ENCODE measurements at regions not wholly inside any gene's neighbourhood (a gene's known extent, or its start where the extent isn't known, plus 50 kb on each side); places are given as distances from the start of the nearest gene placed in this dataset.

- H4K91ac ChIP-seq (ENCODE audit: insufficient read length, low read depth, low read length): no peak overlapping the region
Observed at GRCh38 chr2:8153258-8153718, 528.6 kb upstream of the ID2 start.

More at GRCh38 chr2:8153258-8153718, 528.6 kb upstream of the ID2 start:
- Histone ChIP-seq H2BK120ac (ENCODE audit: low read depth, low read length, poor library complexity, severe bottlenecking) (no peak overlapping the region), H3K23me2 (ENCODE audit: insufficient read length, low read depth, low read length, poor library complexity, severe bottlenecking) (no peaks in the 10 kb centered on the region), H3K14ac (ENCODE audit: insufficient read depth, low read length) (no peak overlapping the region), H3K79me1 (ENCODE audit: insufficient read depth, low read depth, low read length, poor library complexity, severe bottlenecking) (no peaks in the 10 kb centered on the region), H3K27me3 (ENCODE audit: insufficient read depth, low read length) (no peaks in the 10 kb centered on the region), H3K9ac (ENCODE audit: extremely low read depth, insufficient read length, low read length) (no peak overlapping the region), H2BK5ac (ENCODE audit: insufficient read length, low read length) (no peak overlapping the region), H3K4ac (ENCODE audit: low read depth, low read length) (no peak overlapping the region), H3K9me3 (ENCODE audit: control insufficient read depth, low read depth, low read length) (no peaks in the 10 kb centered on the region), H3K23ac (ENCODE audit: insufficient read length, low read depth, low read length) (no peak overlapping the region), H3K56ac (ENCODE audit: insufficient read length, low read depth, low read length) (no peak overlapping the region), H4K8ac (replicated peaks; ENCODE audit: insufficient read length, low read depth, low read length) (no peak overlapping the region), H3K4me2 (ENCODE audit: insufficient read depth, insufficient read length, low read length) (no peak overlapping the region), H2AFZ (ENCODE audit: low read length) (no peak overlapping the region), H3K79me2 (ENCODE audit: insufficient read depth, low read length) (no peaks in the 10 kb centered on the region), H3T11ph (ENCODE audit: low read length) (no peak overlapping the region), H2BK15ac (ENCODE audit: low read depth, low read length) (no peak overlapping the region), H2BK12ac (ENCODE audit: insufficient read length, low read depth, low read length) (no peak overlapping the region), H3K18ac (ENCODE audit: insufficient read length, low read depth, low read length) (no peak overlapping the region), H3K27ac (ENCODE audit: insufficient read length, low read depth, low read length) (no peak overlapping the region), H2AK5ac (ENCODE audit: insufficient read length, low read length) (no peak overlapping the region), H4K5ac (ENCODE audit: insufficient read length, low read depth, low read length) (no peak overlapping the region), H3K4me1 (ENCODE audit: insufficient read depth, low read length) (peaks cover 5% of the 10 kb centered on the region; the same call in 1 of the 2 replicates), H2BK20ac (ENCODE audit: low read depth, low read length, poor library complexity, severe bottlenecking) (no peak overlapping the region), H4K20me1 (ENCODE audit: control insufficient read depth, insufficient read depth, insufficient read length) (no peaks in the 10 kb centered on the region)
- TF ChIP-seq, protein P1, sequence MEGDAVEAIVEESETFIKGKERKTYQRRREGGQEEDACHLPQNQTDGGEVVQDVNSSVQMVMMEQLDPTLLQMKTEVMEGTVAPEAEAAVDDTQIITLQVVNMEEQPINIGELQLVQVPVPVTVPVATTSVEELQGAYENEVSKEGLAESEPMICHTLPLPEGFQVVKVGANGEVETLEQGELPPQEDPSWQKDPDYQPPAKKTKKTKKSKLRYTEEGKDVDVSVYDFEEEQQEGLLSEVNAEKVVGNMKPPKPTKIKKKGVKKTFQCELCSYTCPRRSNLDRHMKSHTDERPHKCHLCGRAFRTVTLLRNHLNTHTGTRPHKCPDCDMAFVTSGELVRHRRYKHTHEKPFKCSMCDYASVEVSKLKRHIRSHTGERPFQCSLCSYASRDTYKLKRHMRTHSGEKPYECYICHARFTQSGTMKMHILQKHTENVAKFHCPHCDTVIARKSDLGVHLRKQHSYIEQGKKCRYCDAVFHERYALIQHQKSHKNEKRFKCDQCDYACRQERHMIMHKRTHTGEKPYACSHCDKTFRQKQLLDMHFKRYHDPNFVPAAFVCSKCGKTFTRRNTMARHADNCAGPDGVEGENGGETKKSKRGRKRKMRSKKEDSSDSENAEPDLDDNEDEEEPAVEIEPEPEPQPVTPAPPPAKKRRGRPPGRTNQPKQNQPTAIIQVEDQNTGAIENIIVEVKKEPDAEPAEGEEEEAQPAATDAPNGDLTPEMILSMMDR (conservative IDR thresholded peaks at IDR 0.05): no peak
- Mint-ChIP-seq H3K27ac (no peak overlapping the region), H3K27me3 (ENCODE audit: low read depth) (no peaks in the 10 kb centered on the region), H3K4me1 (peaks cover 10 to 17% of the 10 kb centered on the region in 2 experiments), H3K36me3 (ENCODE audit: insufficient read depth in 1 of 3, low read depth in 3 of 3) (peaks cover 0 to 3% (median 3%) of the 10 kb centered on the region in 3 experiments; a peak in 1 of 7 replicates), H3K9me3 (peaks cover 3% of the 10 kb centered on the region in 2 experiments; a peak in 3 of 5 replicates), H3K4me3 (no peak overlapping the region)
- no peak for DNase-seq
- no CpG with 5 or more reads among the region's 8 CpGs for WGBS (ENCODE audit: extremely low coverage, insufficient read length, low lambda C conversion rate)

Measured in H9 (cell line).